ENCODE measurements at regions not wholly inside any gene's neighbourhood (a gene's known extent, or its start where the extent isn't known, plus 50 kb on each side); places are given as distances from the start of the nearest gene placed in this dataset.

DNA sequence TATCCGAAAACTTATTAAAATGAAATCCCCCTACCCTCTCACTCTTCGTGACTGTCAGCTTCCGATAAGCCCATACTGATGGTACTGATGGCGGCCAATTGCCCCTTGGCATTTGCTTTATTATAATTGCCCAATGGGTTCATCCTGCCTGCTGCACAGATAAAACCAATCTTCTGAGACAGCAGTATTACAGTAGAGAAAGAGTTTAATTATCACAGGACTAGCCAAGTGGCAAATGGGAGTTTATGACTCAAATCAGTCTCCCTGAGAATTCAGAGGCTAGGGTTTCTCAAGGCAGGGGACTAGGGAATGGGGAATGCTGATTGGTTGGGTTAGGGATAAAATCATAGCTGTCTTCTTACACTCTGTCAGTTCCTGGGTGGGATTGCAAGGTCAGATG, 259.5 kb downstream of the SOD2 start:
- TF ChIP-seq, protein P1, sequence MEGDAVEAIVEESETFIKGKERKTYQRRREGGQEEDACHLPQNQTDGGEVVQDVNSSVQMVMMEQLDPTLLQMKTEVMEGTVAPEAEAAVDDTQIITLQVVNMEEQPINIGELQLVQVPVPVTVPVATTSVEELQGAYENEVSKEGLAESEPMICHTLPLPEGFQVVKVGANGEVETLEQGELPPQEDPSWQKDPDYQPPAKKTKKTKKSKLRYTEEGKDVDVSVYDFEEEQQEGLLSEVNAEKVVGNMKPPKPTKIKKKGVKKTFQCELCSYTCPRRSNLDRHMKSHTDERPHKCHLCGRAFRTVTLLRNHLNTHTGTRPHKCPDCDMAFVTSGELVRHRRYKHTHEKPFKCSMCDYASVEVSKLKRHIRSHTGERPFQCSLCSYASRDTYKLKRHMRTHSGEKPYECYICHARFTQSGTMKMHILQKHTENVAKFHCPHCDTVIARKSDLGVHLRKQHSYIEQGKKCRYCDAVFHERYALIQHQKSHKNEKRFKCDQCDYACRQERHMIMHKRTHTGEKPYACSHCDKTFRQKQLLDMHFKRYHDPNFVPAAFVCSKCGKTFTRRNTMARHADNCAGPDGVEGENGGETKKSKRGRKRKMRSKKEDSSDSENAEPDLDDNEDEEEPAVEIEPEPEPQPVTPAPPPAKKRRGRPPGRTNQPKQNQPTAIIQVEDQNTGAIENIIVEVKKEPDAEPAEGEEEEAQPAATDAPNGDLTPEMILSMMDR (IDR thresholded peaks at IDR 0.05), result no peak
- TF ChIP-seq POLR2A (IDR thresholded peaks at IDR 0.05), result no peak
